Type B pancreatic cell (in vitro differentiated cells): ENCODE measurements at regions not wholly inside any gene's neighbourhood (a gene's known extent, or its start where the extent isn't known, plus 50 kb on each side); places are given as distances from the start of the nearest gene placed in this dataset.
A peak's percentile ranks its signal among the peaks of the same experiment; 100 is the strongest.

Source experiments
- DNase-seq: peaks from one replicate; pipeline ENCODE4 v3.0.0; 2021; ENCODE audit warnings: mixed read lengths; ENCODE audit not compliant: unreplicated experiment; ENCODE audit errors: extremely low spot score
- H3K27ac Mint-ChIP-seq: 2 replicates; pipeline ENCODE4 v1.8.0; 2021; ENCODE audit warnings: mild to moderate bottlenecking, mixed read lengths
- H3K27me3 Mint-ChIP-seq: 2 replicates; pipeline ENCODE4 v1.8.0; 2021; ENCODE audit warnings: mixed read lengths
- H3K36me3 Mint-ChIP-seq: 2 replicates; pipeline ENCODE4 v1.8.0; 2021; ENCODE audit warnings: mixed read lengths
- H3K4me1 Mint-ChIP-seq: one replicate; pipeline ENCODE4 v1.8.0; 2021; ENCODE audit warnings: mixed read lengths; ENCODE audit not compliant: unreplicated experiment
- H3K4me3 Mint-ChIP-seq: 2 replicates; pipeline ENCODE4 v1.8.0; 2021; ENCODE audit warnings: mild to moderate bottlenecking, mixed read lengths
- H3K9me3 Mint-ChIP-seq: 2 replicates; pipeline ENCODE4 v1.8.0; 2021; ENCODE audit warnings: mixed read lengths
- CTCF ChIP-seq: fragments of 200-600 bp; sonication (generic); conservative IDR thresholded peaks from 2 replicates; pipeline ENCODE4 v1.5.0; 2021; ENCODE audit warnings: antibody characterized with exemption, mild to moderate bottlenecking

DNA sequence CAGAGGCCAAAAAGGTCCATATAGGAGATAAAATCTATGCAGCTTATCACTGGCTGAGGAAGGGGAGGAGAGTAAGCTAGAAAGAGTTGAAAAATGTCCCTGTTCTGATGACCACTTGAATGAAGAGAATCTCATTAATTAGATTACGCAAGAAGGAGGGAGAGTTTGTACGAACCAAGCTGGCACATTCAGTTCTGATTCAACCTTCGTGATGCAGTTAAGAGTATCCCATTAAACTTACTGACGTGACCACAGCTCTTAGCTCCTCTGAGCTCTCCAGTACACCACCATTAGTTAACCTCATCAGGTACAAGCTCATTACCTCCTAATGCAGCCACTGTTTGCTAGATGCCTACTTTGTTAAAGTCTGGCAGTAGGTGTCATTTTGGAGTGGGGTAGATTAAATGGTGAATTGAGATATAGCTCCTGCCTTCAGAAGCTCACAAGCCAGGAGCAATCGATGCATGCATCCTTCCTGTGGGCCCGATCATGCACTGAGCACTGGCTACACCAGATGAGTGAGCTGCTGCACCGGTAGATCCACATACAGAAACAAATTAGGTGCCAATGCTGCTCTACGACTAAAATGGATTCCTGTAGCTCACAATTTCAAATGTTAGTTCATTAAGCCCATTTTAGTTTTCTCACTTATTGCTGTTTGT is 458.3 kb downstream of the COG6 start:
- H3K36me3 Mint-ChIP-seq, result no peaks in the 10 kb centered on the region
- DNase-seq, result no peak

GRCh38 chr13:40114305-40114896 is 458.9 kb downstream of the COG6 start:
- peaks cover 16% of the 10 kb centered on the region for H3K4me1 Mint-ChIP-seq

More for the DNA sequence above, 458.3 kb downstream of the COG6 start:
- H3K9me3 Mint-ChIP-seq, result no peaks in the 10 kb centered on the region
- H3K4me3 Mint-ChIP-seq, result no peak overlapping the region
- H3K27ac Mint-ChIP-seq, result no peak overlapping the region
- H3K27me3 Mint-ChIP-seq, result no peaks in the 10 kb centered on the region
- H3K4me1 Mint-ChIP-seq, result peaks cover 16% of the 10 kb centered on the region
- no peak for TF ChIP-seq CTCF

GRCh38 chr13:40115426-40115825 is 460.0 kb downstream of the COG6 start:
- Mint-ChIP-seq H3K27me3 (no peaks in the 10 kb centered on the region), H3K4me3 (peak overlapping the region; percentile 38), H3K4me1 (peaks cover 16% of the 10 kb centered on the region), H3K27ac (peak overlapping the region; percentile 86), H3K9me3 (no peaks in the 10 kb centered on the region), H3K36me3 (no peaks in the 10 kb centered on the region)
- TF ChIP-seq CTCF, result no peak
- DNase-seq, result no peak

More at GRCh38 chr13:40114305-40114896, 458.9 kb downstream of the COG6 start:
- Mint-ChIP-seq H3K4me3 (no peak overlapping the region), H3K27me3 (no peaks in the 10 kb centered on the region), H3K27ac (no peak overlapping the region), H3K36me3 (no peaks in the 10 kb centered on the region), H3K9me3 (no peaks in the 10 kb centered on the region)
- TF ChIP-seq CTCF, result no peak
- no peak for DNase-seq

DNA sequence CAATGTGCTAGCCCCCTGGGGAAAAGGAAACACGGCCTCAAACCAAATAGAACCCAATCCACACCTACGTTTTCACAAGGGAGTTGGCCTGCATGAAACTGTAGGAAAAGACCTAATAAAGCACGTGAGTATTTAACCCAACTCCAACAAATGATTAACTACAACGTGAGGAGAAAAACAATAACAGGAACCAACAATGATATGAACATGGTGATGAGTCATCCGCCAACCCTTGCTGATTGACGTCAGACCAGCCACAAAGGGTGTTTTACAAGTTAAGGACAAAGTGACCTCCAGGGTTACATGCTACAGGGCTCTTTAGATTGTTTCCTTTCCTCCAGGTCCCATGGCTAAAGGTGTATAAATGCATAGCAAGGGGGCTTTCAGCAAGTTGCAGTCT is 460.5 kb downstream of the COG6 start:
- Mint-ChIP-seq H3K27me3 (no peaks in the 10 kb centered on the region), H3K4me1 (peaks cover 16% of the 10 kb centered on the region), H3K9me3 (no peaks in the 10 kb centered on the region), H3K4me3 (peak overlapping the region; percentile 38), H3K27ac (peak overlapping the region; percentile 86), H3K36me3 (no peaks in the 10 kb centered on the region)
- TF ChIP-seq CTCF, result no peak
- DNase-seq, result no peak

GRCh38 chr13:40118337-40118736 is 462.9 kb downstream of the COG6 start:
- H3K4me3 Mint-ChIP-seq, result no peak overlapping the region
- no peaks in the 10 kb centered on the region for H3K36me3 Mint-ChIP-seq
- no peak for TF ChIP-seq CTCF
- H3K27me3 Mint-ChIP-seq, result no peaks in the 10 kb centered on the region
- no peak overlapping the region for H3K27ac Mint-ChIP-seq
- peaks cover 16% of the 10 kb centered on the region for H3K4me1 Mint-ChIP-seq
- no peaks in the 10 kb centered on the region for H3K9me3 Mint-ChIP-seq
- no peak for DNase-seq
